Loucy (cell line): ENCODE measurements at regions not wholly inside any gene's neighbourhood (a gene's known extent, or its start where the extent isn't known, plus 50 kb on each side); places are given as distances from the start of the nearest gene placed in this dataset.

ENCODE experiments used
- CTCF ChIP-seq: fragments of 200-600 bp; sonication (generic); conservative IDR thresholded peaks from 2 replicates; pipeline ENCODE4 v1.5.1; 2014; ENCODE audit warnings: mild to moderate bottlenecking, antibody characterized with exemption, low read length
- EZH2phosphoT487 ChIP-seq: fragments of 200-600 bp; IDR thresholded peaks from 2 replicates; pipeline ENCODE4 v1.6.1; 2018; ENCODE audit warnings: antibody characterized with exemption, mild to moderate bottlenecking, moderate library complexity, borderline replicate concordance

- TF ChIP-seq CTCF (no peak), EZH2phosphoT487 (no peak)
Observed at GRCh38 chr4:127284236-127284635, 348.5 kb upstream of the INTU start.
